GM13976 (cell line): ENCODE measurements at regions not wholly inside any gene's neighbourhood (a gene's known extent, or its start where the extent isn't known, plus 50 kb on each side); places are given as distances from the start of the nearest gene placed in this dataset.

Experiments used
- DNase-seq: peaks from one replicate; pipeline ENCODE4 v3.0.0; 2012; ENCODE audit warnings: low spot score
- CTCF ChIP-seq: IDR thresholded peaks from 2 replicates; pipeline ENCODE4 v1.5.1; 2012; ENCODE audit warnings: borderline replicate concordance, mild to moderate bottlenecking; ENCODE audit not compliant: insufficient read depth; ENCODE audit errors: extremely low read depth, missing control alignments, control extremely low read depth
- in situ Hi-C: fragments of 300-500 bp; cut with MboI; formaldehyde crosslinking; loops from one replicate; pipeline ENCODE4 v1.12.0; 2022; ENCODE audit warnings: low sequenced_read_pairs, mixed read lengths, inconsistent platforms; ENCODE audit not compliant: unreplicated experiment

- in situ Hi-C loops, result no loop called here
- no peak for TF ChIP-seq CTCF
- DNase-seq, result no peak
Measured at GRCh38 chr3:147497286-147497685, 88.1 kb downstream of the ZIC1 start.

- no peak for TF ChIP-seq CTCF
- in situ Hi-C loops, result no loop called here
- DNase-seq, result no peak
Measured at GRCh38 chr3:147507638-147508286, 98.6 kb downstream of the ZIC1 start.

- in situ Hi-C loops, result no loop called here
- no peak for TF ChIP-seq CTCF
- DNase-seq, result no peak
Measured at GRCh38 chr3:147509448-147509847, 100.3 kb downstream of the ZIC1 start.

- in situ Hi-C loops, result no loop called here
- DNase-seq, result no peak
- TF ChIP-seq CTCF, result no peak
Measured at GRCh38 chr3:147513785-147514184, 104.6 kb downstream of the ZIC1 start.

GRCh38 chr3:147514366-147515160, 105.4 kb downstream of the ZIC1 start:
- no peak for TF ChIP-seq CTCF
- in situ Hi-C loops, result no loop called here
- no peak for DNase-seq

- TF ChIP-seq CTCF, result no peak
- no peak for DNase-seq
- in situ Hi-C loops, result no loop called here
Measured at GRCh38 chr3:147518465-147518864, 109.3 kb downstream of the ZIC1 start.
